IPS DF 6.9 (cell line): ENCODE measurements at regions not wholly inside any gene's neighbourhood (a gene's known extent, or its start where the extent isn't known, plus 50 kb on each side); places are given as distances from the start of the nearest gene placed in this dataset.

Experiments used
- DNase-seq: peaks from one replicate; pipeline ENCODE4 v3.0.0-alpha.2; 2013; ENCODE audit warnings: low read depth, low spot score
- H3K27ac ChIP-seq: one replicate; pipeline ENCODE4 v1.5.1; 2013; ENCODE audit warnings: low read length, control low read depth
- H3K27me3 ChIP-seq: 2 replicates; pipeline ENCODE4 v1.6.1; 2013; ENCODE audit warnings: mild to moderate bottlenecking, low read length; ENCODE audit not compliant: control insufficient read depth, insufficient read depth
- H3K36me3 ChIP-seq: 2 replicates; pipeline ENCODE4 v1.6.1; 2013; ENCODE audit warnings: low read length; ENCODE audit not compliant: control insufficient read depth, insufficient read depth
- H3K4me1 ChIP-seq: 2 replicates; pipeline ENCODE4 v1.6.1; 2013; ENCODE audit warnings: low read length; ENCODE audit not compliant: control insufficient read depth, insufficient read depth
- H3K4me3 ChIP-seq: 2 replicates; pipeline ENCODE4 v1.5.1; 2013; ENCODE audit warnings: mild to moderate bottlenecking, low read length
- H3K9me3 ChIP-seq: 2 replicates; pipeline ENCODE4 v1.6.1; 2013; ENCODE audit warnings: low read length, inconsistent platforms; ENCODE audit not compliant: control insufficient read depth, insufficient read depth
- WGBS: extraction: QIAGEN DNeasy Blood & Tissue Kit; methylation state at CpG from one replicate; pipeline ENCODE4 v1.1.7; 2013; ENCODE audit warnings: mixed read lengths, missing lambda C conversion rate; ENCODE audit not compliant: insufficient read length, insufficient coverage; 5-methylcytosine and 5-hydroxymethylcytosine counted together

DNA sequence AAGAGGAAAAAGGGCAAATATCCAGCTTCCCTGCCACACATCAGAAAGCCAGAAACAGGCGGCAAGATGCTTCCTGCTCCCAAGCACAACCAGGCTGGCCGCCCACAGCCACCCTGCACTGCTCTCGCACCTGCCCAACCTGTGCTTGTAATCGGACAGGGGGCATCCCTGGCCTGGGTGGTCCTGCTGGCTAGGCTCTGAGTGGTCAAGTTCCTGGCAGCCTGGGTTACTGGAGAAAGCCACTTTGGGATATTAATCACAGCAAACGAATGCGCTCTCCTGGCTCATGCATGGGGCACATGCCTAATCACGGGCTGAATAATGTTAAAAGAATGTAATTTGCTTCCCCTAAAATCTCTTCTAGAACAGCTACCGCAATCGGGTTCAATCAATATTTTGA lies 442.4 kb downstream of the MCTP2 start:
- no peak for DNase-seq
- Histone ChIP-seq H3K9me3 (no peaks in the 10 kb centered on the region), H3K4me1 (no peaks in the 10 kb centered on the region), H3K36me3 (no peaks in the 10 kb centered on the region), H3K4me3 (no peak overlapping the region), H3K27me3 (no peaks in the 10 kb centered on the region), H3K27ac (no peak overlapping the region)
- no CpG with 5 or more reads among the region's 9 CpGs for WGBS

DNA sequence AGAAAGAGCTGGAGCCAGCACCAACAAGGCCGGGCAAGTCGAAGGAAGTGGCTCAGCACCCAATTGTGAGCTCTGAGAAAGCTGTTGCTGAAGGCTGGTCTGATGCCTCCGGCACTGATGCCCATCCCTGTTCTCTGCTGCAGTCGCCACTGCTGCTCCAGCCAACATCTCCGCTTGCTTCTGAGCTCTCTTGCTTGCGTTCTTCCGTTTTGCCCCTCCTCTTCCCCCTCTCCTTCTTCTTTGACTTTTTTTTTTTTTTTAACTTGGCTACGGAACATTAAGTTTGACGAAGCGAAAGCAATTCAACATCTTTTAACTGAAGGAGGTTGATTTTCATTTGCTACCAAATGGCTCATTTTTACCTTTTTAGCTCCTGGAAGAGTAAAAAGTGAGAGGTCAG lies 442.9 kb downstream of the MCTP2 start:
- Histone ChIP-seq H3K27ac (no peak overlapping the region), H3K36me3 (no peaks in the 10 kb centered on the region), H3K27me3 (no peaks in the 10 kb centered on the region), H3K4me1 (no peaks in the 10 kb centered on the region), H3K4me3 (no peak overlapping the region), H3K9me3 (no peaks in the 10 kb centered on the region)
- no peak for DNase-seq
- no CpG with 5 or more reads among the region's 10 CpGs for WGBS

DNA sequence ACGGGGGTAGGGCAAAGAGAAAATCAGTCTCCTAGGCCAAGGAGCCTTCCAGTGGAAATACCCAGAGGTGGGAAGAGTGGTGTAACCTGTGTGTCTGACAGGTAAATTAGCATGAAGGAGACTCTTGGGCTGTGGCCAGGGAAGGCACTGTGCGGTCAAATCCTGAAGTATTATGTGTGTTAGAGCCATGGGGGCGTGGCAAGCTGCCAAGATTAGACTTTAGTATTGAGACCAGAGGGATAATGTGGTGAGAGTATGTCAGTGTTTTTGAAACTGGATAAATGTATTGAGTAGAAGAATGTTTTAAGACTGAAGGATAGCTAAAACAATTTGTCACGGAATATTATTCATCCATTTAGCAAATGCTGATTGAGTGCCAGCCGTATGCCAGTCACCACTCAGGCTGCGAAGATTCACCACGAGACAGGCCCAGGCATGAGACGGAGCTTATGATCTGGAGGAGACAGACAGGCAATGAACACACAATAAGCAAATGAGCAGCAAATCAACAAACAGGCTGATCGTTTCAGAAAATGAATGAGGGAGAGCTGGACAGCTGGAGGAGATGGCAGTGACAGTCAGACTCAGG lies 445.9 kb downstream of the MCTP2 start:
- 100% methylated on average over 1 of the region's 9 CpGs for WGBS
- Histone ChIP-seq H3K36me3 (no peaks in the 10 kb centered on the region), H3K4me3 (no peak overlapping the region), H3K9me3 (no peaks in the 10 kb centered on the region), H3K27me3 (no peaks in the 10 kb centered on the region), H3K4me1 (no peaks in the 10 kb centered on the region), H3K27ac (no peak overlapping the region)
- DNase-seq, result no peak

DNA sequence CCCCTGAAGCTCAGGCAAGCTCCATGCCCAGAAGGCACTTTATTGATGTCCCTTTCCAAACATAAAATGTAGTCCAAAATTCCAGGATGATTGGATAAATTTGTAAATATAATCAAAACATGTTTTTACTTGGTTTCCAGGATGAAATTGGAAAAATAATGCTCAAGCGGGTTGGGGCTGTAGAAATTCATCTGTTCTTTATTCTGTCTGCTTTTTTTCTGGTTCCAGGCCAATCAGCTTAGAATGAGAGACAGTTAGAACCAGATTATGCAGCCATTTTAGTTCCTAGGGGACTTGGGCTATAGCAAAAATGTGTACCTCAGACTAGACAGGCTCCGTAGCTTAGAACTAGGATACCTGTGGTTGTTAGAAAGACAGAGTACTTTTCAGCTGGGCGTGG lies 450.8 kb downstream of the MCTP2 start:
- WGBS, result no CpG with 5 or more reads among the region's 3 CpGs
- no peaks in the 10 kb centered on the region for H3K9me3 ChIP-seq
- H3K36me3 ChIP-seq, result no peaks in the 10 kb centered on the region
- H3K4me3 ChIP-seq, result no peak overlapping the region
- no peak for DNase-seq
- H3K27ac ChIP-seq, result no peak overlapping the region
- H3K4me1 ChIP-seq, result no peaks in the 10 kb centered on the region
- H3K27me3 ChIP-seq, result no peaks in the 10 kb centered on the region

DNA sequence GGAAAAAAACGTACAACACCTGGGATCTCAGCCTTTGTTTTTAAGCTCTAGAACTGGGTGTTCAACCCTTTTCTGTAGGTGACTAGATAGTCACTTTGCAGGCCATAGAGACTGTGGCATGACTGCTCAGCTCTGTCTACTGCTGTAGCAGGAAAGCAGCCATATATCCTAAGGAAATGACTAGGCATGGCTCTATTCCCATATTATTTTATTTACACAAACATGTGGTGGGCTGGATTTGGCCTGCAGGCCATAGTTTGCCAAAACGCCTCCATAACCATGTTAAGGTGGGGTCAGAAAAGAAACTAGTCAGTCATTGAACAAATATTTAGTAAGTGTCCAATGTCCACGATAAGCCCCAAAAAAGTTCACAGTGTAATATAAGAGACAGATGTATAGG lies 452.5 kb downstream of the MCTP2 start:
- Histone ChIP-seq H3K4me1 (no peaks in the 10 kb centered on the region), H3K36me3 (no peaks in the 10 kb centered on the region), H3K27me3 (no peaks in the 10 kb centered on the region), H3K27ac (no peak overlapping the region), H3K4me3 (no peak overlapping the region), H3K9me3 (no peaks in the 10 kb centered on the region)
- DNase-seq, result no peak
- no CpG with 5 or more reads among the region's 3 CpGs for whole genome bisulfite sequencing

DNA sequence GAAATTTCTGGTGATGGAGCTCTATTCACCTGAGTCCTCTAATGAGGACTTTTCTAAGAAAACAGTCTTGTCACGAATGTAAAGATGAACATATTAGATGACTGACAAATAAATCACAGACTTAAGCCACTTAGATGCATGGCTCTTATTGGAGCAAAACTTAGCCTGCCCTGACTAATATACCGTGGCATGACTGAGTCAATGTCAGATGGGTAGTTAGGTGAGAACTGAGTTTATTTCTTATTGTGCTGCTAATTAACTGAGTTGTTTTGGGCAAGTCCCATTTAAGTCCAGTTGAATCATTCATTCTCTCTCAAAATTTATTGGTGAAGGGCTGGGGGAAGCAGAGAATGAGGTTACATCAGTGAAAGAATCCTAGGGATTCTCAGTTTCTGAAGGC lies 459.8 kb downstream of the MCTP2 start:
- Histone ChIP-seq H3K4me1 (no peaks in the 10 kb centered on the region), H3K36me3 (no peaks in the 10 kb centered on the region), H3K27me3 (no peaks in the 10 kb centered on the region), H3K9me3 (no peaks in the 10 kb centered on the region), H3K4me3 (no peak overlapping the region), H3K27ac (no peak overlapping the region)
- WGBS, result no CpG with 5 or more reads among the region's 2 CpGs
- no peak for DNase-seq

DNA sequence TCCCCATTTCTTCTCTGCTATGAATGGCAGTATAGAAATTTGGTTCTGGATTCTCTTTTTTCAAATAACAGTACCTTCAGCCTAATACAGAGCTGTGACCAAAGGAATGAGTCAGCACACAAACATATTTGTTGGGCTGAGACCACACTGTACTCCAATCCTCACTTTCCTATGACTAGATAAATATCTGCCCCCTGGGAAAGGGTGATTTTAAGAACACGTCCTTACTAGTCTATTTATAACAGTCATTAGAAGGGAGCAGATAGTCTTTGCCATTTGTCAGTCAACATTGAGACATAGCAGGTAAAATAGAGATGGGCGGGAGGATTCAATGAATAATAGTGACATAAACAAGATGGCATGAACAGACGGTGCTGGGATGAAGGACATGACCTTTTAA lies 461.3 kb downstream of the MCTP2 start:
- Histone ChIP-seq H3K4me1 (no peaks in the 10 kb centered on the region), H3K36me3 (no peaks in the 10 kb centered on the region), H3K27ac (no peak overlapping the region), H3K27me3 (no peaks in the 10 kb centered on the region), H3K9me3 (no peaks in the 10 kb centered on the region), H3K4me3 (no peak overlapping the region)
- DNase-seq, result no peak
- WGBS, result no CpG with 5 or more reads among the region's 3 CpGs

DNA sequence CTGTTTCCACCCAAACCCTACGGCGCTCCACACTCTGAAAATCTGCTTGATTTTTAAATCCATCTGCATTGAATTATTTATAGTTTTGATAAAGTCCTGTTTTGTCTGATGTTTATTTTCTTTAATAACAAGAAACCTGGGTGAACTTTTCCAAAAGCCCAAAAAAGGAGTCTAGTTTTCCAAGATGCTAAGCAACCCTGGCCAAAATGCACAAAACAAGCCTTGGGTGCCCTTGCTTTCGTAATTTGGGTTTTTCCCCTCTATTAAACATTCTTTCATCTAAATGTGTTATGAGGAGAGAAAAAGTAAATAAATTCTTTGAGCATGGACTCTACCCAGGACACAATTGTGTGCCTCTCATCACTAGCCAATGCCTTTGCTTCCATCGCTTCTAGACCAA lies 468.9 kb downstream of the MCTP2 start:
- Histone ChIP-seq H3K4me1 (no peaks in the 10 kb centered on the region), H3K36me3 (no peaks in the 10 kb centered on the region), H3K27ac (no peak overlapping the region), H3K27me3 (no peaks in the 10 kb centered on the region), H3K9me3 (no peaks in the 10 kb centered on the region), H3K4me3 (no peak overlapping the region)
- no peak for DNase-seq
- no CpG with 5 or more reads among the region's 4 CpGs for WGBS

DNA sequence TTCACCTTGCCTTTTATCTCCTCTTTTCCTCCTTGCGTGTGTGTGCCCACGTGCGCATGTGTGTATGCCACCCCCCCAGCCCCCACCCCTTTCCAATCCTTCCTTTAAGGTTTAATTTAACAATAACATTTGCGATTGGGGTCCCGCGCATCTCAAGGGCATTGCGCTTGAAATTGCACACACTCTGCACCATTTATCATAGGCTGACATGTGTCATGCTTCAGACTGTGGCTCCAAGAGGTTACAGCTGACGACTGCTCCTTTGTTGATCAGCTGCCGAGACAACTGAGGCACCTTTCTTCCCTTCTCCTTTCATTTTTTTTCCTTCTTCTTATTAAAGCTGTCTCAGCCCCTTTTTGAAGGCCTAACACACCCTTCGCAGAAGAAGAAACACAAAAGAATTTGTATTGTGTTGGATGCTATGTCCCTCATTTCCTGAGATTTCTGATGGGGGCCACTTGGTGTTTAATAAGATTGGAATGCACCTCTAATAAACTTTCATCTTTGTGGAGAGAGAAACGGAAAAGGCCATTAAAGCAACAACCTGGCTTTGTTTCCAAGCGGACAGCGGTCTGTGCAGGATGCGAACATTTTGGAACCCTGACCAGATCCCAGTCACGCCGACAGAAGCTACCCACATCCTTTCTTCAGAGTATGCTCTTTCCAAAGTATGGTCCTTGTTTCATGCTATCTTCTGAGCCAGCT lies 470.1 kb downstream of the MCTP2 start:
- Histone ChIP-seq H3K36me3 (no peaks in the 10 kb centered on the region), H3K4me1 (no peaks in the 10 kb centered on the region), H3K27ac (no peak overlapping the region), H3K4me3 (no peak overlapping the region), H3K27me3 (no peaks in the 10 kb centered on the region), H3K9me3 (no peaks in the 10 kb centered on the region)
- DNase-seq, result no peak
- WGBS, result no CpG with 5 or more reads among the region's 16 CpGs

DNA sequence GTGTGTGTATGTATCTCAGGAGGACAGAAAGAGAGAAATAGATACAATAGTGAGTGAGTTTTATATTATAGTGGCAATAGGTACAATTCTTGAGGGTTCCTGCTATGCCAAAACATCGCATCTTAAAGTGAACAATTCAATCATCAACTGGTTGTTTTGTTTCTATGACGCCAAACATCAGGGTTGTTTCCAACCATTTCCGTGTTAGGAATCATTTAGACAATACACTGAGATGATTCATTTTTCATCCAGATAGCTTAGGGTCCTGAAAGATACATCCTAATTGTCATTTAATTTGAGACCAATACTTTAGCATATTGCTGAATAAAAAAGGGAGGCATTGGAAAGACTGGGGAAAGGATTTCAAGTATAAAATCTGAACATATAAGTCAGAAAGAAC lies 472.2 kb downstream of the MCTP2 start:
- Histone ChIP-seq H3K27ac (no peak overlapping the region), H3K27me3 (no peaks in the 10 kb centered on the region), H3K4me3 (no peak overlapping the region), H3K4me1 (no peaks in the 10 kb centered on the region), H3K36me3 (no peaks in the 10 kb centered on the region), H3K9me3 (no peaks in the 10 kb centered on the region)
- WGBS, result no CpG with 5 or more reads among the region's 3 CpGs
- no peak for DNase-seq

DNA sequence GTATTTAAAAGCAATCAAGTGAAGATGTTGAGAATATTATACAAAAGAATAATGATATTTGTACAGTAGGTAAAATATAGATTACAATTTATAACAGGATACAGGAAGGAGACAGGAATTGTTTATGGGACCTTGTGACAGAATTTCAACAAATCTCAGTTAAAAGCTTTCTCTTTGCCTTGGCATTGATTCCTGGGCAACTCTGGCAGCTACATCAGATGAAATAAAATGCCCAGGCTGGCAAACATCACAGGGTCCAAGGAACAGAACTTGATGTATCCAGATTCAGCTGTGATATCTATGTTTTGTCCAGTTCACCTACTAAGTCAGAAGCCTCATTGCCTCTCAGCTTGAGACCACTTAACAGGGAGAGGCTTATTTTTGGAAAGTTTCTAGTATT lies 473.1 kb downstream of the MCTP2 start:
- Histone ChIP-seq H3K36me3 (no peaks in the 10 kb centered on the region), H3K4me1 (no peaks in the 10 kb centered on the region), H3K4me3 (no peak overlapping the region), H3K27me3 (no peaks in the 10 kb centered on the region), H3K27ac (no peak overlapping the region), H3K9me3 (no peaks in the 10 kb centered on the region)
- DNase-seq, result no peak
